GM15510 (cell line): ENCODE measurements at regions not wholly inside any gene's neighbourhood (a gene's known extent, or its start where the extent isn't known, plus 50 kb on each side); places are given as distances from the start of the nearest gene placed in this dataset.

Experiments used
- POLR2A ChIP-seq: IDR thresholded peaks from 3 replicates; pipeline ENCODE4 v1.6.1; 2011; ENCODE audit warnings: borderline replicate concordance; ENCODE audit not compliant: insufficient read length; ENCODE audit errors: extremely low read depth

- no peak for TF ChIP-seq POLR2A
Observed at GRCh38 chr9:129549139-129549538, 71.8 kb downstream of the C9orf50 start.

GRCh38 chr9:129548571-129549135 is 72.2 kb downstream of the C9orf50 start:
- no peak for TF ChIP-seq POLR2A

GRCh38 chr9:129547869-129548570 is 72.9 kb downstream of the C9orf50 start:
- no peak for TF ChIP-seq POLR2A

GRCh38 chr9:129547063-129547462 is 73.8 kb downstream of the C9orf50 start:
- no peak for TF ChIP-seq POLR2A

GRCh38 chr9:129544761-129545160 is 76.1 kb downstream of the C9orf50 start:
- TF ChIP-seq POLR2A, result no peak

- no peak for TF ChIP-seq POLR2A
Observed at GRCh38 chr9:129542741-129543140, 78.2 kb downstream of the C9orf50 start.

GRCh38 chr9:129541270-129541669 is 79.6 kb downstream of the C9orf50 start:
- TF ChIP-seq POLR2A, result no peak

- TF ChIP-seq POLR2A, result no peak
Observed at GRCh38 chr9:129539446-129539845, 81.5 kb downstream of the C9orf50 start.

- no peak for TF ChIP-seq POLR2A
Observed at GRCh38 chr9:129525656-129526196, 95.2 kb downstream of the C9orf50 start.

- no peak for TF ChIP-seq POLR2A
Observed at GRCh38 chr9:129524582-129525270, 96.2 kb downstream of the C9orf50 start.

GRCh38 chr9:129523943-129524581 is 96.8 kb downstream of the C9orf50 start:
- TF ChIP-seq POLR2A, result no peak

GRCh38 chr9:129522351-129522750 is 98.5 kb downstream of the C9orf50 start:
- TF ChIP-seq POLR2A, result no peak

GRCh38 chr9:129520082-129520481 is 100.8 kb downstream of the C9orf50 start:
- TF ChIP-seq POLR2A, result no peak

- no peak for TF ChIP-seq POLR2A
Observed at GRCh38 chr9:129518074-129518473, 102.8 kb downstream of the C9orf50 start.

GRCh38 chr9:129517006-129517405 is 103.9 kb downstream of the C9orf50 start:
- no peak for TF ChIP-seq POLR2A
